Jurkat, Clone E6-1 (cell line): ENCODE measurements at regions not wholly inside any gene's neighbourhood (a gene's known extent, or its start where the extent isn't known, plus 50 kb on each side); places are given as distances from the start of the nearest gene placed in this dataset.

ENCODE experiments used
- DNase-seq: peaks from one replicate; pipeline ENCODE4 v3.0.0-alpha.2; 2011; ENCODE audit warnings: low read depth, low spot score
- H3K4me3 ChIP-seq: 2 replicates; pipeline ENCODE4 v1.5.1; 2011; ENCODE audit warnings: mild to moderate bottlenecking, low read length, control low read depth, moderate library complexity

GRCh38 chr1:233843525-233844204 lies 60.8 kb upstream of the SLC35F3 start:
- no peak overlapping the region for H3K4me3 ChIP-seq
- no peak for DNase-seq

GRCh38 chr1:233844275-233844674 lies 60.2 kb upstream of the SLC35F3 start:
- DNase-seq, result no peak
- no peak overlapping the region for H3K4me3 ChIP-seq

- DNase-seq, result no peak
- no peak overlapping the region for H3K4me3 ChIP-seq
Measured at GRCh38 chr1:233844692-233845091, 59.8 kb upstream of the SLC35F3 start.
